Suppressor macrophage treated with lipopolysaccharide for 1 hour (primary cell): ENCODE measurements at regions not wholly inside any gene's neighbourhood (a gene's known extent, or its start where the extent isn't known, plus 50 kb on each side); places are given as distances from the start of the nearest gene placed in this dataset.

Experiments used
- DNase-seq, 3 donors: peaks; one replicate each; pipeline ENCODE4 v3.0.0-alpha.2; 2020 to 2022

DNA sequence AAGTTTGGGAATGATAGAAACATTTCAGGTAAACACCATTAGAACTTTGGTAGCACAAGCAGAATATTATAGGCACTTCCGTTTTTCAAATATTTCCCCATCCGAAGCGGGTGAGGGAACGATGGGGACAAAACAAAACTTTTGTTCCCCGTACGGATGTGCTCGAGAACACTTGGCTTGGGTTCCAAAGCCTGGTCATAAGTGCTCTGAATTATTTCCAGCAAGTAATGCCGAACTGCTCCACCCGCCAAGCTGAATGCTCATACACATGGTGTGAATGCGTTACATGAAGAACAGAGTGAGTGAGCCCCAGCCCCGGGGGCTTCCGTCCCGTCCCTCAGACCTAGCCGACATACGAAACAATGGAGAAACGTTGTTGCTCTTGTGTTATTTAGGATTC is 438.2 kb upstream of the ARRDC4 start:
- no peak for DNase-seq

- peak in 1 of 3 donors; percentile 20 for DNase-seq
These were observed 434.7 kb upstream of the ARRDC4 start for GRCh38 chr15:97525809-97526208.

DNA sequence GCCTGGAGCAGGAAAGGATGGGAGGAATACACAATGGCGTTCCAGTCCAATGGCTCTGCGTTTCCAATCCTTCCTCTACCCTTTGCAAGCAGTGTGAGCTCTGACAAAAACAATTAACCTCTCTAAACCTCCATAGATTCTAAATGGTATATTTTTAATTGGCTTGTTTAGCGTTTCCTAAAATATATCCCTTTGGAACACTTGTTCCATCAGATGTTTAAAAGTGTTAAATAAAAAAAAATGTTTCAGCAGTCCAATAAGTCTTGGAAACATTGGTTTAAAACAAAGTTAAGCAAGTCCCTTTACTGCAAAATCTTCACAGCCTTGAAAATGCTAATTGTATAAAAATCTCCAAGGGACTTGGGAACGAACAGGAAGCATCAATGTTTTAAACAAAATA is 432.3 kb upstream of the ARRDC4 start:
- DNase-seq = no peak

GRCh38 chr15:97545799-97546198 is 414.7 kb upstream of the ARRDC4 start:
- DNase-seq = peak; percentile 11 to 30 (median 29)

- no peak for DNase-seq
These were observed 413.1 kb upstream of the ARRDC4 start for GRCh38 chr15:97547381-97547780.

- DNase-seq = peak in 1 of 3 donors; percentile 23
These were observed 399.0 kb upstream of the ARRDC4 start for GRCh38 chr15:97561529-97561928.

DNA sequence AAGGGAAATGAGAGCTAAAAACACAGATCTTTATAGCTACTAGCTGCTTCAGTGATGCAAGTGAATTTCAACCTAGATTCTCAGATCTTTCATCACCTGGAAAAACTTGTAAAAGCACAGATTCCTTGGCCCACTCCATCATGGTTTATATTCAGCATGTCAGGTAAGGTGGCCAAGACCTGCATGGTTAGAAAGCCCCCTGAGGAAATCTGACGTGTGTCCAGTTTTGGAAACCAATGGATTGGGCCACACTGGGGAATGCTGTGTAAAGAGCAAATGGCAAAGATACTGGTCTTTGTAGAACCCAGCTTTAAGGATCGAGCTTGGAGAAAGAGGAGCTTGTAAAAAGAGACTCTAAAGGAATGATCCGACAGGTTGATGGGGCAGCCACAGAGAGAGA is 397.0 kb upstream of the ARRDC4 start:
- DNase-seq = no peak

GRCh38 chr15:97566961-97567360 is 393.5 kb upstream of the ARRDC4 start:
- no peak for DNase-seq

DNA sequence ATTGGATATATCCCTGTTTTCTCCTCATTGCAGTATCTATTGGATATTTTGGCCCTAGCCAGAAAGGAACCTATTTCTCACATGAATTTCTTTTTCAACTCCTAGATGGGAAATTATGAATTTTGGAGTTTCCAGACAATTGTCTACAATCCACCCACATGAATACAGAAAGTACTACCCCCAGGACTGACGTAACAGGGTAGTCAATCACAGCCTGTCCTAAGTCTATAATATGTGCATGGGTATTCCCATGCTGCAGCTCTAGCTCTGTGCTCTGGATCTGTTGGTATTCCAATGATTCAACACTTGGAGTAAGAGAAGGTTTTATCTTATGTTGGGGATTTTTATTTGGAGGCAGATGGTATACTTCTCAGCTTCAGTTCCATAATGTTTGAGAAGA is 393.1 kb upstream of the ARRDC4 start:
- peak; percentile 22 to 61 (median 47) for DNase-seq

DNA sequence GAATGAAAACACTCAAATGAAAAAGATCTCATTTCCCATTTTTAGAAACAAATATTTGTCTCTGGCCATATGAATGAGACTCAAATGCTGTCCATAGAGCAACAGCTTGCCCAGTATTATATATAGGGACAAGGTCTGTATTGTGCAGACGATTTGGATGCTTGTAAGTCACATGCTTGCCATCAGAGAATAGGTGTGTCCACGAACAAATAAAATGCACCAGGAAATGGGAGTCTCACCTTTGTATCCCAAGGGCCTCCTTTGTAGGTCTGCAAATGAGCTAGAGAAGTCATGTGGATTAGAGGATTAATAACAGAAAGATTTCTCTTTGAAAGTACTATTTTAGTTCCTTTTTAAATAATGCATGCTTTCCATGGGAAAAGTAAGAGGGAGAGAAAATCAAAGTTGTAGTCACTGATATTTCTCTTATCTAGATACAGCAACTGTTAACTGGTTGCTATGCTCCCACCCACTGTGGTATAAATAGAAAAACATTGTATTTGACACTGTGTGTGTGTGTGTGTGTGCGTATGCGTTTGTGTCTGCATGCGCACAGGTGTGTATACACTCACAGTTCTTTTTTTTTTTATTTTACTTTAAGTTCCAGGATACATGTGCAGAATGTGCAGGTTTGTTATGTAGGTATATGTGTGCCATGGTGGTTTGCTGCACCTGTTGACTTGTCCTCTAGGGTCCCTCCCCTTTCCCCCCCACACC is 383.4 kb upstream of the ARRDC4 start:
- no peak for DNase-seq

- no peak for DNase-seq
These were observed 375.1 kb upstream of the ARRDC4 start for GRCh38 chr15:97585408-97585807.

DNA sequence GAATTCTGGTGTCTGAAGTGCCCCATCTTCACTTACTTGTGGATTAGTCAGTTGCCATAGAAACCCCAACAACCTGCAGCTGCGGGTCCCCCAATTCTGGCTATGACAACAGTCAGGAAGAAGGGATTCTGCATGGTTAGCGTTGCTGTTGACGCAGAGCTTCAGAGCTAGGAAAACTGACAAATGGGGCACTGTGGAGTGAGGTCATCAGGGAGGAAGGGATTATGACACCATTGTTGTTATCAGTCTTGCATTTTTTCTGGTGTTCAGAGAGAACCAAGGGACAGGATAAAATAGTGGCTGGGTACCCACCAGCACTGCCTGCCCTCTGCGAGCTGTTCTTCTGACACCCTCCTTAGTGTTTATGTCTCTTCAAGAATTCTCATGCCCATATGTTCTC is 367.7 kb upstream of the ARRDC4 start:
- no peak for DNase-seq

DNA sequence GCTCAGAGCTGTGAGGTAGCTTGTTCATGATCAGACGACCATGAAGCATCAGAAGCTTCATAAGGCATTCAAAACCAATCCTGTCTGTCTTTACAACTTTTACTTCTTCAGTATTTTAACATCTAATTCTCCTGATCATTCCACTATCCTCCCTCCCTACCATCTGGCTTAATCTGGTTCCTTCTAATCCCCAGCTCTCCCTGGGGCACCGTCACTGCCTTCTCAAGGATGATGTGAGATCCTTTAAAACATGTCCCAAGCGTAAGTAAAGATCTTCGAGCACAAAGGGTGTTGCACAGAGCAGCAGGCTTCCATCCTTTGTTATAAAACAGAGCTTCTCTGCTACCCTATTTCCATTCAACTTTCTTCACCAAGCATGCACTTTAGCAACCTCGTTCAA is 362.7 kb upstream of the ARRDC4 start:
- no peak for DNase-seq

DNA sequence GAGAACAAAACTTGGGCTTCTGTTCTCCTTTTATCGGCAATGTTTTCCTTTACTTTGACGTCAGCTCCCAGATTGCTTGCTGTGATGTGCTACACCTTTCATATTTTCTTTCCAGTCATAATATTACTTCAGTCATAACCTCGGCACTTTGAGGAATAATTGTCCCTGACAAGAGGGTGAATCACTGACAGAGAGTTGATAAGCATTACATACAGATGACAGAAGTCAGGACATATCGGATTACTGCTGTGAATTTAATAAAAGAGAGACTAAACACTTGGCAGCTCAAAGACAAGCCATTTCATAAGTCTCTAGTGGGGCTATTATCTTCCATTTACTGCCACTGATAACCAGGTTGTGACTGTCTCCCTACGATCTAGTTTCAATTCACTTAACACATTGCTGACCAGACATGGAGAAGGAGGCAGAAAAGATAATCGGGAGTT is 362.1 kb upstream of the ARRDC4 start:
- no peak for DNase-seq

DNA sequence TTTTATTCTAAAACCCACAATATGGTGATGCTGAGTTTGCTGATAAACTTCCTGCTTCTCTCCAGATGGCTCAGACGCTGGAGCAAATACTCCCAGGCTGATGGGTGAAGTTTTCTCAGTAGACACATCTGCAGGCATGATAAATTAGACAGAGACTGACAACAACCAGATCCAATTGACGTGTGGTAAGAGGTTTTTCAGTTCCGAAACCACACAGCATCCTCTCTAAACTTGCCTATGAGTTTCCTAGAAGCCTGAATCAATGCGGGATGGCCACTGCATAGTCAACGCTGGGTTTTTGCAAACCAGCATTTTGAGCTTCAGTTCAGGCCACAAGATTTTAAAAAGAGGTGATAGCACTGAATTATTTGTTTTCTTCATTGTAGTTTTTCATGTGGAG is 360.3 kb upstream of the ARRDC4 start:
- no peak for DNase-seq

DNA sequence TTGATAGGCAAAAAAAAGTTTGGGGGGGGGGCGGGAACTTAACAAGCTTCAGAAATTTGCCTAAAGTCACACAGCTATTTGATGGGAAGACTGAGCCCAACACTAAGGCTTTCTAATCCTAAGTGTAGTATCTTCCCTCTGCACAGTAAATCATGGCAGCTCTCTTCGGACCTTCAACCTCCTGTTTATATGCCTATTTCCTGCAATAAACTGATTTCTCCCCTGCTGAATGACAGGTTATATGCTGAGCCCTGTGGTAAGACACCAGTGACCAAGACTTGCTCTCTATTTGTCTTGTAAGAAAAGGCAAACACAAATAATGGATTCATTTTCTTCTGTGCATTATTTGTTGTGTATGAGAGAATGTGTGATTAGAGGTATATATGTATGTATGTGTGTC is 355.8 kb upstream of the ARRDC4 start:
- DNase-seq = no peak

GRCh38 chr15:97615114-97615513 is 345.4 kb upstream of the ARRDC4 start:
- no peak for DNase-seq

- no peak for DNase-seq
These were observed 337.3 kb upstream of the ARRDC4 start for GRCh38 chr15:97623091-97623661.

DNA sequence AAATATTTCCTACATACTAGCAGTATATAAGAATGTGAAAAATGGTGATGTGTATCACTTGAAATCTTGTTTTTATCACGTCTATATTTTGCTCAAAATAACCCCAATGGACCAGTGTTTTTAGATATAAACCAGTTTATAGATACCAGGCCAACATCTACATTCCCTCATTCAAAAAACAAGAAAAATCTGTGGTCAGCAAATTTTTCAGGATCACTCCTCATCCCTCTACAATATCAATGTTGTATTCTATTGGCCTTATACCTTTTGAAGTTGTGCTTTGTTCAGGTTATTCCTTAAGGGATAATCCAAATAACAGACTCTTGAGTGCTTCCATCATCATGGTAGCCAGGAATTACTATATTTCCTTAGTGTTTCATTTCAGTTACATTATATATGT is 332.9 kb upstream of the ARRDC4 start:
- no peak for DNase-seq

DNA sequence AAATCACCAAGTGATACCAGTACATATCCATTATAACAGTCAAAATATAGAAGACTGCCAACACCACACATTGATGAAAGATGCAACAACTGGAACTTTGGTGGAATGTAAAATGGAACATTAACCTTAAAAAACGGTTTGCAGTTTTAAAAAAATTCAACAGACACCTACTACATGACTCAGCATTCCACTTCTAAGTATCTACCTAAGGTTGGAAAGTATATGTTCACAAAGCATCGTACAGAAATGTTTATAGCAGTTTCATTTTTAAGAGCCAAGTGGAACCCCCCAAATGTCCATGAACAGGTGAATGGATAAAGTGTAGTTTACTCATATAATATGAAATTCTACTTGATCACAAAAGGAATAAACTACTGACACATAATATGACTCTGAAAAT is 314.7 kb upstream of the ARRDC4 start:
- DNase-seq = no peak

- no peak for DNase-seq
These were observed 311.8 kb upstream of the ARRDC4 start for GRCh38 chr15:97648728-97649127.

- no peak for DNase-seq
These were observed 308.5 kb upstream of the ARRDC4 start for GRCh38 chr15:97652041-97652440.

GRCh38 chr15:97652700-97653167 is 307.8 kb upstream of the ARRDC4 start:
- no peak for DNase-seq

DNA sequence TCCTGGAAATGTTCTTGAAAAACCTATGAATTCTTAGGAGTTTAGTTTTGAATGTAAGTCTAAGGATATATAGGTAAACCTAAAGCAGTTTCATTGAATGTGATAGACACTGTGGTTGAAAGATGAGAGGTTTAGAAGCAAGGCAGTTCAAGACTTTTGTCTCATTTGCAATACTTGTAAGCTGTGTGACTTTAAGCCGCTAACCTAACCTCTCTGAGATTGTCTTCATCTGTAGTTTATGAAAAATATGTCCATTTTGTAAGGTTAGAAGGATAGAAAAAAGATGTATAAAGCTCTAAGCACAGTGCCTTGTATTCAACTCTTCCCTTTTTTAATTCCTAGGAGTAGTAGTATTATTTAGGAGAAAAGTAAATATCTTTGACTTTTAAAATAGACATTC is 306.6 kb upstream of the ARRDC4 start:
- no peak for DNase-seq
